SK-N-MC (cell line): ENCODE measurements at regions not wholly inside any gene's neighbourhood (a gene's known extent, or its start where the extent isn't known, plus 50 kb on each side); places are given as distances from the start of the nearest gene placed in this dataset.
"Not testable (repeated sequence)": the region's sequence is repeated elsewhere in the genome, so short reads cannot be mapped to it uniquely, and the experiment has no call there.

Experiments used
- EZH2 ChIP-seq: fragments of 200-600 bp; sonication (generic); IDR thresholded peaks from one replicate; pipeline ENCODE4 v1.6.1; 2017; ENCODE audit warnings: antibody characterized with exemption
- POLR2AphosphoS5 ChIP-seq: IDR thresholded peaks from 2 replicates; pipeline ENCODE4 v1.6.1; 2012; ENCODE audit warnings: mild to moderate bottlenecking, low read depth, low read length, borderline replicate concordance

DNA sequence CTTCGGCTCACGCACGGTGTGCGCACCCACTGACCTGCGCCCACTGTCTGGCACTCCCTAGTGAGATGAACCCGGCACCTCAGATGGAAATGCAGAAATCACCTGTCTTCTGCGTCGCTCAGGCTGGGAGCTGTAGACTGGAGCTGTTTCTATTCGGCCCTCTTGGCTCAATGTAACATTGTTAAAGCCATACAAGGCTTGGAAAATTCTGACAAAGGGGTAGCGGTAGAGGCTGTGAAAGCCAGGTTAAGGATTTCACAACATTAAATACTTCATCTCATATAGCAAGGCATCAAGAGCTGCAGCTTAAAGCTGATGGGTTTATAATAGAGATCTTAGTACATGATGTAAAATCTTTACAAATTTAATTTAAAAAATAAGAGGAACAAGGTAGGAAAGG, 211.8 kb downstream of the BTBD3 start:
- TF ChIP-seq EZH2, POLR2AphosphoS5: not testable (repeated sequence)
